Body of pancreas (tissue), 4 donors: ENCODE measurements at regions not wholly inside any gene's neighbourhood (a gene's known extent, or its start where the extent isn't known, plus 50 kb on each side); places are given as distances from the start of the nearest gene placed in this dataset.

ENCODE experiments used
- ATAC-seq: fragments of 150-250 bp; one replicate; pipeline ENCODE4 v1.9.1; 2016
- DNase-seq, 4 donors: peaks; one replicate each; pipeline ENCODE4 v3.0.0-alpha.2; 2019
- H3K27ac ChIP-seq, 4 donors: fragments of 200-600 bp; sonication (generic); 1 replicate in 3 of 4; 2 replicates in 1 of 4; pipeline versions ENCODE4 v1.5.1 to v1.6.1; 2016 to 2019; ENCODE audit warnings: mild to moderate bottlenecking in 1 of 4, mixed read lengths in 1 of 4, moderate library complexity in 1 of 4
- H3K27me3 ChIP-seq, 2 donors: fragments of 200-600 bp; sonication (generic); one replicate each; pipeline ENCODE4 v1.6.0; 2016; ENCODE audit warnings: mild to moderate bottlenecking in 1 of 2
- H3K36me3 ChIP-seq, 2 donors: fragments of 200-600 bp; sonication (generic); replicated peaks in 1 of 2; 2 replicates each; pipeline ENCODE4 v1.5.1; 2016; ENCODE audit warnings: low read depth in 2 of 2; ENCODE audit not compliant: insufficient read depth in 1 of 2
- H3K4me1 ChIP-seq: fragments of 200-600 bp; sonication (generic); one replicate; pipeline ENCODE4 v1.6.0; 2016
- H3K4me3 ChIP-seq, 2 donors: fragments of 200-600 bp; sonication (generic); 1 replicate in 1 of 2; 2 replicates in 1 of 2; pipeline ENCODE4 v1.5.1; 2016 to 2019
- H3K9me3 ChIP-seq, 3 donors: fragments of 200-600 bp; sonication (generic); 1 replicate in 2 of 3; 2 replicates in 1 of 3; pipeline ENCODE4 v1.5.1; 2016
- CTCF ChIP-seq, 7 experiments: fragments of 450-650 bp in 4 of 7; fragments of 200-600 bp in 3 of 7; sonication (generic) in 3 of 7; IDR thresholded peaks; one replicate each; pipeline ENCODE4 v1.5.1; 2016 to 2019; ENCODE audit warnings: antibody characterized with exemption in 7 of 7
- POLR2A ChIP-seq, 3 donors: fragments of 450-650 bp; IDR thresholded peaks; one replicate each; pipeline ENCODE4 v1.6.1; 2016; ENCODE audit warnings: antibody characterized with exemption in 3 of 3, mild to moderate bottlenecking in 2 of 3
- WGBS, 2 donors: methylation state at CpG; one replicate each; pipeline ENCODE4 v1.1.5; 2017; 5-methylcytosine and 5-hydroxymethylcytosine counted together
- intact Hi-C: fragments of 100-400 bp; cut with DNase I; formaldehyde crosslinking; loops from one replicate; pipeline ENCODE4 v1.15.1; 2023

GRCh38 chr4:146071390-146071789 is 104.1 kb upstream of the LSM6 start:
- H3K27ac ChIP-seq: no peak overlapping the region
- H3K27me3 ChIP-seq: no peaks in the 10 kb centered on the region
- DNase-seq (no peak), ATAC-seq (no peak)
- WGBS, 2 donors: 63 to 68% methylated on average over 5 of the region's 5 CpGs
- no peaks in the 10 kb centered on the region for H3K9me3 ChIP-seq
- H3K36me3 ChIP-seq: no peaks in the 10 kb centered on the region
- intact Hi-C loops: no loop called here
- TF ChIP-seq CTCF (IDR thresholded peaks at IDR 0.05) (no peak), POLR2A (IDR thresholded peaks at IDR 0.05) (no peak)
- H3K4me1 ChIP-seq: no peaks in the 10 kb centered on the region
- no peak overlapping the region for H3K4me3 ChIP-seq

- TF ChIP-seq CTCF (IDR thresholded peaks at IDR 0.05) (no peak), POLR2A (IDR thresholded peaks at IDR 0.05) (no peak)
- DNase-seq (no peak), ATAC-seq (no peak)
- no peaks in the 10 kb centered on the region for H3K9me3 ChIP-seq
- intact Hi-C loops: no loop called here
- H3K27me3 ChIP-seq: no peaks in the 10 kb centered on the region
- H3K36me3 ChIP-seq: no peaks in the 10 kb centered on the region
- no peak overlapping the region for H3K27ac ChIP-seq
- no peak overlapping the region for H3K4me3 ChIP-seq
- H3K4me1 ChIP-seq: no peaks in the 10 kb centered on the region
Observed at GRCh38 chr4:146063143-146063542, 112.4 kb upstream of the LSM6 start.

- no peak for DNase-seq
- no peaks in the 10 kb centered on the region for H3K36me3 ChIP-seq
- no peaks in the 10 kb centered on the region for H3K27me3 ChIP-seq
- no peak overlapping the region for H3K4me3 ChIP-seq
- WGBS, 2 donors: 37 to 39% methylated on average over 2 of the region's 2 CpGs
- intact Hi-C loops: no loop called here
- ATAC-seq: no peak
- TF ChIP-seq CTCF (IDR thresholded peaks at IDR 0.05) (no peak), POLR2A (IDR thresholded peaks at IDR 0.05) (no peak)
- H3K27ac ChIP-seq: no peak overlapping the region
- H3K4me1 ChIP-seq: no peaks in the 10 kb centered on the region
- no peaks in the 10 kb centered on the region for H3K9me3 ChIP-seq
Observed at GRCh38 chr4:146062340-146062739, 113.2 kb upstream of the LSM6 start.

GRCh38 chr4:146061610-146062334 is 113.7 kb upstream of the LSM6 start:
- Histone ChIP-seq H3K4me3 (no peak overlapping the region), H3K27ac (no peak overlapping the region), H3K9me3 (no peaks in the 10 kb centered on the region), H3K36me3 (no peaks in the 10 kb centered on the region), H3K27me3 (no peaks in the 10 kb centered on the region), H3K4me1 (no peaks in the 10 kb centered on the region)
- no peak for ATAC-seq
- no peak for DNase-seq
- no peak for TF ChIP-seq CTCF (IDR thresholded peaks at IDR 0.05)
- WGBS, 2 donors: 35 to 42% methylated on average over 4 of the region's 4 CpGs
- intact Hi-C loops: no loop called here

GRCh38 chr4:146059865-146060264 is 115.7 kb upstream of the LSM6 start:
- no peaks in the 10 kb centered on the region for H3K27me3 ChIP-seq
- intact Hi-C loops: no loop called here
- H3K9me3 ChIP-seq: no peaks in the 10 kb centered on the region
- no peak overlapping the region for H3K4me3 ChIP-seq
- ATAC-seq (no peak), DNase-seq (no peak)
- no peaks in the 10 kb centered on the region for H3K36me3 ChIP-seq
- H3K4me1 ChIP-seq: no peaks in the 10 kb centered on the region
- TF ChIP-seq POLR2A (IDR thresholded peaks at IDR 0.05) (no peak), CTCF (IDR thresholded peaks at IDR 0.05) (no peak)
- H3K27ac ChIP-seq: no peak overlapping the region
- WGBS, 2 donors: 59 to 60% methylated on average over 3 of the region's 3 CpGs
